ENCODE measurements at regions not wholly inside any gene's neighbourhood (a gene's known extent, or its start where the extent isn't known, plus 50 kb on each side); places are given as distances from the start of the nearest gene placed in this dataset.

GRCh38 chr1:88039240-88039639 is 644.8 kb upstream of the PKN2 start:
- no peak overlapping the region for H3K4me3 ChIP-seq (ENCODE audit: low read length)
- Mint-ChIP-seq H3K36me3 (ENCODE audit: low read depth) (no peaks in the 10 kb centered on the region), H3K9me3 (peaks cover 7% of the 10 kb centered on the region), H3K4me3 (no peak overlapping the region), H3K27me3 (ENCODE audit: insufficient read depth) (no peaks in the 10 kb centered on the region), H3K27ac (no peak overlapping the region), H3K4me1 (no peaks in the 10 kb centered on the region)
- TF ChIP-seq CTCF (conservative IDR thresholded peaks at IDR 0.05): no peak
- peaks cover 10% of the 10 kb centered on the region for H3K9me3 ChIP-seq (ENCODE audit: control insufficient read depth, low read length)
- no peak for DNase-seq
- H3K27ac ChIP-seq (ENCODE audit: low read depth, low read length): no peak overlapping the region
- H3K27me3 ChIP-seq (ENCODE audit: control insufficient read depth, insufficient read depth, low read length, poor library complexity, severe bottlenecking): no peaks in the 10 kb centered on the region
- 81 to 86% methylated on average over 1 of the region's 1 CpG for WGBS, 2 experiments (ENCODE audit: insufficient coverage in 1 of 2, insufficient read length in 1 of 2)
- no peaks in the 10 kb centered on the region for H3K4me1 ChIP-seq (ENCODE audit: control insufficient read depth, insufficient read depth, low read length)
- H3K36me3 ChIP-seq (ENCODE audit: control insufficient read depth, insufficient read depth, low read length): no peaks in the 10 kb centered on the region
- no peak overlapping the region for H3K9ac ChIP-seq (ENCODE audit: extremely low read depth, low read length, poor library complexity, severe bottlenecking)

- H3K4me1 ChIP-seq (ENCODE audit: control insufficient read depth, insufficient read depth, low read length): no peaks in the 10 kb centered on the region
- no peak overlapping the region for H3K9ac ChIP-seq (ENCODE audit: extremely low read depth, low read length, poor library complexity, severe bottlenecking)
- H3K27me3 ChIP-seq (ENCODE audit: control insufficient read depth, insufficient read depth, low read length, poor library complexity, severe bottlenecking): no peaks in the 10 kb centered on the region
- Mint-ChIP-seq H3K4me3 (no peak overlapping the region), H3K9me3 (peaks cover 7% of the 10 kb centered on the region), H3K27me3 (ENCODE audit: insufficient read depth) (no peaks in the 10 kb centered on the region), H3K36me3 (ENCODE audit: low read depth) (no peaks in the 10 kb centered on the region), H3K4me1 (no peaks in the 10 kb centered on the region), H3K27ac (no peak overlapping the region)
- TF ChIP-seq CTCF (conservative IDR thresholded peaks at IDR 0.05): no peak
- no peak for DNase-seq
- H3K27ac ChIP-seq (ENCODE audit: low read depth, low read length): no peak overlapping the region
- H3K9me3 ChIP-seq (ENCODE audit: control insufficient read depth, low read length): peaks cover 10% of the 10 kb centered on the region
- no peaks in the 10 kb centered on the region for H3K36me3 ChIP-seq (ENCODE audit: control insufficient read depth, insufficient read depth, low read length)
- no peak overlapping the region for H3K4me3 ChIP-seq (ENCODE audit: low read length)
Measured at GRCh38 chr1:88043834-88044233, 640.2 kb upstream of the PKN2 start.

GRCh38 chr1:88052167-88052566 is 631.9 kb upstream of the PKN2 start:
- no peak for DNase-seq
- 88% methylated on average over 1 of the region's 1 CpG; no CpG with 5 or more reads in 1 of the 2 experiments for WGBS, 2 experiments (ENCODE audit: insufficient coverage in 1 of 2, insufficient read length in 1 of 2)
- H3K36me3 ChIP-seq (ENCODE audit: control insufficient read depth, insufficient read depth, low read length): no peaks in the 10 kb centered on the region
- H3K9ac ChIP-seq (ENCODE audit: extremely low read depth, low read length, poor library complexity, severe bottlenecking): no peak overlapping the region
- H3K4me1 ChIP-seq (ENCODE audit: control insufficient read depth, insufficient read depth, low read length): no peaks in the 10 kb centered on the region
- no peaks in the 10 kb centered on the region for H3K9me3 ChIP-seq (ENCODE audit: control insufficient read depth, low read length)
- no peaks in the 10 kb centered on the region for H3K36me3 Mint-ChIP-seq (ENCODE audit: low read depth)
- TF ChIP-seq CTCF (conservative IDR thresholded peaks at IDR 0.05): no peak
- H3K4me1 Mint-ChIP-seq: no peaks in the 10 kb centered on the region
- H3K27me3 Mint-ChIP-seq (ENCODE audit: insufficient read depth): no peaks in the 10 kb centered on the region
- no peaks in the 10 kb centered on the region for H3K9me3 Mint-ChIP-seq
- H3K27ac Mint-ChIP-seq: no peak overlapping the region
- no peak overlapping the region for H3K4me3 ChIP-seq (ENCODE audit: low read length)
- H3K27me3 ChIP-seq (ENCODE audit: control insufficient read depth, insufficient read depth, low read length, poor library complexity, severe bottlenecking): no peaks in the 10 kb centered on the region
- H3K4me3 Mint-ChIP-seq: no peak overlapping the region
- no peak overlapping the region for H3K27ac ChIP-seq (ENCODE audit: low read depth, low read length)
